ENCODE measurements at regions not wholly inside any gene's neighbourhood (a gene's known extent, or its start where the extent isn't known, plus 50 kb on each side); places are given as distances from the start of the nearest gene placed in this dataset.
"Not testable (repeated sequence)": the region's sequence is repeated elsewhere in the genome, so short reads cannot be mapped to it uniquely, and the experiment has no call there.

GRCh38 chr3:8143186-8143585 is 358.4 kb upstream of the LMCD1 start:
- no peak for DNase-seq (ENCODE audit: low read depth)

GRCh38 chr3:8145661-8146060 is 356.0 kb upstream of the LMCD1 start:
- DNase-seq (ENCODE audit: low read depth): no peak

GRCh38 chr3:8147711-8148110 is 353.9 kb upstream of the LMCD1 start:
- DNase-seq (ENCODE audit: low read depth): no peak

- no peak for DNase-seq (ENCODE audit: low read depth)
Measured at GRCh38 chr3:8152821-8153418, 348.7 kb upstream of the LMCD1 start.

GRCh38 chr3:8153800-8154199 is 347.8 kb upstream of the LMCD1 start:
- no peak for DNase-seq (ENCODE audit: low read depth)

GRCh38 chr3:8154617-8155016 is 347.0 kb upstream of the LMCD1 start:
- DNase-seq (ENCODE audit: low read depth): no peak

GRCh38 chr3:8156138-8156537 is 345.5 kb upstream of the LMCD1 start:
- no peak for DNase-seq (ENCODE audit: low read depth)

- DNase-seq (ENCODE audit: low read depth): no peak
Measured at GRCh38 chr3:8156831-8157230, 344.8 kb upstream of the LMCD1 start.

- no peak for DNase-seq (ENCODE audit: low read depth)
Measured at GRCh38 chr3:8157640-8158039, 344.0 kb upstream of the LMCD1 start.

GRCh38 chr3:8164145-8164544 is 337.5 kb upstream of the LMCD1 start:
- DNase-seq (ENCODE audit: low read depth): no peak

- DNase-seq (ENCODE audit: low read depth): no peak
Measured at GRCh38 chr3:8166014-8166413, 335.6 kb upstream of the LMCD1 start.

- DNase-seq (ENCODE audit: low read depth): no peak
Measured at GRCh38 chr3:8170971-8171508, 330.6 kb upstream of the LMCD1 start.

GRCh38 chr3:8173892-8174291 is 327.7 kb upstream of the LMCD1 start:
- no peak for DNase-seq (ENCODE audit: low read depth)

GRCh38 chr3:8176759-8177483 is 324.7 kb upstream of the LMCD1 start:
- not testable (repeated sequence) for DNase-seq (ENCODE audit: low read depth)

GRCh38 chr3:8178516-8178915 is 323.1 kb upstream of the LMCD1 start:
- not testable (repeated sequence) for DNase-seq (ENCODE audit: low read depth)

- no peak for DNase-seq (ENCODE audit: low read depth)
Measured at GRCh38 chr3:8182904-8183303, 318.7 kb upstream of the LMCD1 start.

GRCh38 chr3:8183627-8184026 is 318.0 kb upstream of the LMCD1 start:
- DNase-seq (ENCODE audit: low read depth): no peak

- no peak for DNase-seq (ENCODE audit: low read depth)
Measured at GRCh38 chr3:8186213-8186612, 315.4 kb upstream of the LMCD1 start.

- DNase-seq (ENCODE audit: low read depth): no peak
Measured at GRCh38 chr3:8187996-8188395, 313.6 kb upstream of the LMCD1 start.

- DNase-seq (ENCODE audit: low read depth): no peak
Measured at GRCh38 chr3:8189051-8189450, 312.6 kb upstream of the LMCD1 start.

GRCh38 chr3:8191406-8191805 is 310.2 kb upstream of the LMCD1 start:
- DNase-seq (ENCODE audit: low read depth): no peak

GRCh38 chr3:8197384-8197783 is 304.2 kb upstream of the LMCD1 start:
- DNase-seq (ENCODE audit: low read depth): no peak

- no peak for DNase-seq (ENCODE audit: low read depth)
Measured at GRCh38 chr3:8198605-8199004, 303.0 kb upstream of the LMCD1 start.

GRCh38 chr3:8200996-8201395 is 300.6 kb upstream of the LMCD1 start:
- no peak for DNase-seq (ENCODE audit: low read depth)
